ENCODE measurements at regions not wholly inside any gene's neighbourhood (a gene's known extent, or its start where the extent isn't known, plus 50 kb on each side); places are given as distances from the start of the nearest gene placed in this dataset.
"Not testable (repeated sequence)": the region's sequence is repeated elsewhere in the genome, so short reads cannot be mapped to it uniquely, and the experiment has no call there.

- Mint-ChIP-seq H3K9me3 (peaks cover 0 to 5% (median 0%) of the 10 kb centered on the region in 7 donors), H3K4me1 (no peaks in the 10 kb centered on the region), H3K27ac (no peak overlapping the region), H3K4me3 (no peak overlapping the region), H3K36me3 (no peaks in the 10 kb centered on the region), H3K27me3 (peaks cover 4% of the 10 kb centered on the region)
- Histone ChIP-seq H3K36me3 (ENCODE audit: control insufficient read depth, insufficient read depth, low read length) (no peaks in the 10 kb centered on the region), H3K27ac (ENCODE audit: insufficient read depth, low read length, poor library complexity, severe bottlenecking) (no peak overlapping the region), H3K27me3 (ENCODE audit: control insufficient read depth, insufficient read depth, low read length) (no peaks in the 10 kb centered on the region), H3K4me1 (ENCODE audit: control insufficient read depth, insufficient read depth, low read length, poor library complexity, severe bottlenecking) (no peaks in the 10 kb centered on the region), H3K9me3 (ENCODE audit: control insufficient read depth in 2 of 2, low read length in 2 of 2) (no peaks in the 10 kb centered on the region), H3K4me3 (ENCODE audit: low read depth, low read length) (no peak overlapping the region)
- ATAC-seq (ENCODE audit: low read depth in 2 of 2) (no peak), DNase-seq (no peak)
These were observed 104.5 kb downstream of the CXCL12 start for GRCh38 chr10:44280226-44281014.

- no peak overlapping the region for H3K27ac Mint-ChIP-seq
- H3K27me3 ChIP-seq (ENCODE audit: control insufficient read depth, insufficient read depth, low read length) = no peaks in the 10 kb centered on the region
- H3K4me1 Mint-ChIP-seq = no peaks in the 10 kb centered on the region
- H3K9me3 ChIP-seq (ENCODE audit: control insufficient read depth in 2 of 2, low read length in 2 of 2) = no peaks in the 10 kb centered on the region
- no peaks in the 10 kb centered on the region for H3K36me3 Mint-ChIP-seq
- no peaks in the 10 kb centered on the region for H3K36me3 ChIP-seq (ENCODE audit: control insufficient read depth, insufficient read depth, low read length)
- ATAC-seq (ENCODE audit: low read depth in 2 of 2) (no peak), DNase-seq (no peak)
- H3K27me3 Mint-ChIP-seq = peaks cover 3% of the 10 kb centered on the region
- peaks cover 0 to 7% (median 0%) of the 10 kb centered on the region in 7 donors for H3K9me3 Mint-ChIP-seq
- H3K4me1 ChIP-seq (ENCODE audit: control insufficient read depth, insufficient read depth, low read length, poor library complexity, severe bottlenecking) = no peaks in the 10 kb centered on the region
- H3K4me3 ChIP-seq (ENCODE audit: low read depth, low read length) = no peak overlapping the region
- H3K27ac ChIP-seq (ENCODE audit: insufficient read depth, low read length, poor library complexity, severe bottlenecking) = no peak overlapping the region
- H3K4me3 Mint-ChIP-seq = no peak overlapping the region
These were observed 105.3 kb downstream of the CXCL12 start for GRCh38 chr10:44279426-44280126.

GRCh38 chr10:44278837-44279324, 106.0 kb downstream of the CXCL12 start:
- Histone ChIP-seq H3K9me3 (ENCODE audit: control insufficient read depth in 2 of 2, low read length in 2 of 2) (no peaks in the 10 kb centered on the region), H3K36me3 (ENCODE audit: control insufficient read depth, insufficient read depth, low read length) (no peaks in the 10 kb centered on the region), H3K27ac (ENCODE audit: insufficient read depth, low read length, poor library complexity, severe bottlenecking) (no peak overlapping the region), H3K4me1 (ENCODE audit: control insufficient read depth, insufficient read depth, low read length, poor library complexity, severe bottlenecking) (no peaks in the 10 kb centered on the region), H3K27me3 (ENCODE audit: control insufficient read depth, insufficient read depth, low read length) (no peaks in the 10 kb centered on the region), H3K4me3 (ENCODE audit: low read depth, low read length) (no peak overlapping the region)
- no peak overlapping the region for H3K4me3 Mint-ChIP-seq
- H3K27ac Mint-ChIP-seq = no peak overlapping the region
- H3K36me3 Mint-ChIP-seq = no peaks in the 10 kb centered on the region
- H3K27me3 Mint-ChIP-seq = no peaks in the 10 kb centered on the region
- DNase-seq (no peak), ATAC-seq (ENCODE audit: low read depth in 2 of 2) (no peak)
- H3K4me1 Mint-ChIP-seq = no peaks in the 10 kb centered on the region
- peaks cover 0 to 7% (median 0%) of the 10 kb centered on the region in 7 donors for H3K9me3 Mint-ChIP-seq

GRCh38 chr10:44268435-44268948, 116.4 kb downstream of the CXCL12 start:
- H3K36me3 Mint-ChIP-seq; H3K4me1 ChIP-seq (ENCODE audit: control insufficient read depth, insufficient read depth, low read length, poor library complexity, severe bottlenecking); H3K4me3 ChIP-seq (ENCODE audit: low read depth, low read length); H3K4me3 Mint-ChIP-seq; ATAC-seq (ENCODE audit: low read depth in 2 of 2); H3K27me3 Mint-ChIP-seq; H3K27me3 ChIP-seq (ENCODE audit: control insufficient read depth, insufficient read depth, low read length); DNase-seq; H3K9me3 ChIP-seq (ENCODE audit: control insufficient read depth in 2 of 2, low read length in 2 of 2); H3K27ac ChIP-seq (ENCODE audit: insufficient read depth, low read length, poor library complexity, severe bottlenecking); H3K36me3 ChIP-seq (ENCODE audit: control insufficient read depth, insufficient read depth, low read length); H3K27ac Mint-ChIP-seq; H3K4me1 Mint-ChIP-seq: not testable (repeated sequence)
- H3K9me3 Mint-ChIP-seq = peaks cover 0 to 15% (median 4%) of the 10 kb centered on the region in 7 donors

- no peaks in the 10 kb centered on the region for H3K36me3 Mint-ChIP-seq
These were observed 117.9 kb downstream of the CXCL12 start for GRCh38 chr10:44267007-44267406.

GRCh38 chr10:44264244-44264643, 120.7 kb downstream of the CXCL12 start:
- no peaks in the 10 kb centered on the region for H3K9me3 ChIP-seq (ENCODE audit: control insufficient read depth in 2 of 2, low read length in 2 of 2)
- Mint-ChIP-seq H3K27me3 (no peaks in the 10 kb centered on the region), H3K4me3 (no peak overlapping the region), H3K36me3 (no peaks in the 10 kb centered on the region), H3K4me1 (no peaks in the 10 kb centered on the region), H3K9me3 (peaks cover 0 to 15% (median 3%) of the 10 kb centered on the region in 7 donors), H3K27ac (no peak overlapping the region)
- H3K4me1 ChIP-seq (ENCODE audit: control insufficient read depth, insufficient read depth, low read length, poor library complexity, severe bottlenecking) = no peaks in the 10 kb centered on the region
- no peak overlapping the region for H3K27ac ChIP-seq (ENCODE audit: insufficient read depth, low read length, poor library complexity, severe bottlenecking)
- no peaks in the 10 kb centered on the region for H3K36me3 ChIP-seq (ENCODE audit: control insufficient read depth, insufficient read depth, low read length)
- no peak for ATAC-seq (ENCODE audit: low read depth in 2 of 2)
- H3K4me3 ChIP-seq (ENCODE audit: low read depth, low read length) = no peak overlapping the region
- no peak for DNase-seq
- H3K27me3 ChIP-seq (ENCODE audit: control insufficient read depth, insufficient read depth, low read length) = no peaks in the 10 kb centered on the region

More at GRCh38 chr10:44267007-44267406, 117.9 kb downstream of the CXCL12 start:
- no peaks in the 10 kb centered on the region for H3K36me3 ChIP-seq (ENCODE audit: control insufficient read depth, insufficient read depth, low read length)
- no peaks in the 10 kb centered on the region for H3K4me1 Mint-ChIP-seq
- no peaks in the 10 kb centered on the region for H3K27me3 ChIP-seq (ENCODE audit: control insufficient read depth, insufficient read depth, low read length)
- no peaks in the 10 kb centered on the region for H3K27me3 Mint-ChIP-seq
- H3K27ac ChIP-seq (ENCODE audit: insufficient read depth, low read length, poor library complexity, severe bottlenecking) = no peak overlapping the region
- H3K4me1 ChIP-seq (ENCODE audit: control insufficient read depth, insufficient read depth, low read length, poor library complexity, severe bottlenecking) = no peaks in the 10 kb centered on the region
- peaks cover 0 to 15% (median 4%) of the 10 kb centered on the region in 7 donors for H3K9me3 Mint-ChIP-seq
- peak overlapping the region in 1 of 4 donors; percentile 62 for H3K4me3 Mint-ChIP-seq
- H3K4me3 ChIP-seq (ENCODE audit: low read depth, low read length) = no peak overlapping the region
- ATAC-seq (ENCODE audit: low read depth in 2 of 2) (no peak), DNase-seq (no peak)
- no peak overlapping the region for H3K27ac Mint-ChIP-seq
- H3K9me3 ChIP-seq (ENCODE audit: control insufficient read depth in 2 of 2, low read length in 2 of 2) = no peaks in the 10 kb centered on the region

- no peaks in the 10 kb centered on the region for H3K4me1 Mint-ChIP-seq
- no peak overlapping the region for H3K4me3 ChIP-seq (ENCODE audit: low read depth, low read length)
- H3K27ac ChIP-seq (ENCODE audit: insufficient read depth, low read length, poor library complexity, severe bottlenecking) = no peak overlapping the region
- DNase-seq (no peak), ATAC-seq (ENCODE audit: low read depth in 2 of 2) (no peak)
- H3K4me3 Mint-ChIP-seq = no peak overlapping the region
- H3K9me3 Mint-ChIP-seq = peaks cover 0 to 15% (median 3%) of the 10 kb centered on the region in 7 donors
- H3K4me1 ChIP-seq (ENCODE audit: control insufficient read depth, insufficient read depth, low read length, poor library complexity, severe bottlenecking) = no peaks in the 10 kb centered on the region
- H3K36me3 ChIP-seq (ENCODE audit: control insufficient read depth, insufficient read depth, low read length) = no peaks in the 10 kb centered on the region
- H3K36me3 Mint-ChIP-seq = no peaks in the 10 kb centered on the region
- H3K27ac Mint-ChIP-seq = no peak overlapping the region
- no peaks in the 10 kb centered on the region for H3K27me3 Mint-ChIP-seq
- no peaks in the 10 kb centered on the region for H3K27me3 ChIP-seq (ENCODE audit: control insufficient read depth, insufficient read depth, low read length)
- H3K9me3 ChIP-seq (ENCODE audit: control insufficient read depth in 2 of 2, low read length in 2 of 2) = no peaks in the 10 kb centered on the region
These were observed 121.1 kb downstream of the CXCL12 start for GRCh38 chr10:44263771-44264170.
